Vagina (tissue), 2 donors: ENCODE measurements at regions not wholly inside any gene's neighbourhood (a gene's known extent, or its start where the extent isn't known, plus 50 kb on each side); places are given as distances from the start of the nearest gene placed in this dataset.

Experiments used
- CTCF ChIP-seq, 3 experiments: fragments of 450-650 bp in 2 of 3; fragments of 200-600 bp in 1 of 3; sonication (generic) in 1 of 3; IDR thresholded peaks; one replicate each; pipeline ENCODE4 v1.5.1; 2017 to 2019; ENCODE audit warnings: antibody characterized with exemption in 3 of 3, mild to moderate bottlenecking in 2 of 3, moderate library complexity in 2 of 3
- POLR2A ChIP-seq, 2 donors: fragments of 450-650 bp; IDR thresholded peaks; one replicate each; pipeline ENCODE4 v1.6.1; 2017; ENCODE audit warnings: antibody characterized with exemption in 2 of 2, mild to moderate bottlenecking in 2 of 2, moderate library complexity in 2 of 2
- POLR2AphosphoS5 ChIP-seq, 2 donors: sonication (generic); formaldehyde crosslinking; IDR thresholded peaks; one replicate each; pipeline ENCODE4 v1.9.0; 2017; ENCODE audit warnings: antibody characterized with exemption in 2 of 2, mild to moderate bottlenecking in 2 of 2, low read depth in 1 of 2; ENCODE audit not compliant: insufficient read depth in 1 of 2

- TF ChIP-seq POLR2A (IDR thresholded peaks at IDR 0.05) (no peak), CTCF (IDR thresholded peaks at IDR 0.05) (no peak), POLR2AphosphoS5 (IDR thresholded peaks at IDR 0.05; ENCODE audit: insufficient read depth in 1 of 2, low read depth in 1 of 2) (no peak)
These were observed 391.0 kb downstream of the FGF9 start for GRCh38 chr13:22061806-22062391.
